GM18498 (cell line): ENCODE measurements at regions not wholly inside any gene's neighbourhood (a gene's known extent, or its start where the extent isn't known, plus 50 kb on each side); places are given as distances from the start of the nearest gene placed in this dataset.

ENCODE experiments used
- ATAC-seq: cut with Tn5 transposase; IDR thresholded peaks from one replicate; pipeline ENCODE4 v1.9.1; 2021; ENCODE audit warnings: mild to moderate bottlenecking, moderate library complexity; ENCODE audit not compliant: unreplicated experiment

- ATAC-seq = no peak
Observed at GRCh38 chr1:168913711-168914463, 184.9 kb upstream of the DPT start.

GRCh38 chr1:168917309-168917708 lies 188.3 kb upstream of the DPT start:
- no peak for ATAC-seq

GRCh38 chr1:168917796-168918195 lies 188.7 kb upstream of the ATP1B1 start:
- ATAC-seq = no peak

- no peak for ATAC-seq
Observed at GRCh38 chr1:168918860-168919741, 187.4 kb upstream of the ATP1B1 start.

- no peak for ATAC-seq
Observed at GRCh38 chr1:168920456-168921094, 185.9 kb upstream of the ATP1B1 start.

- peak; percentile 84 for ATAC-seq
Observed at GRCh38 chr1:168921629-168922028, 184.9 kb upstream of the ATP1B1 start.

GRCh38 chr1:168923521-168924136 lies 182.9 kb upstream of the ATP1B1 start:
- ATAC-seq = no peak

- ATAC-seq = no peak
Observed at GRCh38 chr1:168924976-168925375, 181.5 kb upstream of the ATP1B1 start.

GRCh38 chr1:168926236-168926635 lies 180.3 kb upstream of the ATP1B1 start:
- ATAC-seq = no peak

- no peak for ATAC-seq
Observed at GRCh38 chr1:168932539-168932938, 174.0 kb upstream of the ATP1B1 start.

- ATAC-seq = no peak
Observed at GRCh38 chr1:168933141-168933805, 173.2 kb upstream of the ATP1B1 start.

GRCh38 chr1:168939110-168939946 lies 167.2 kb upstream of the ATP1B1 start:
- ATAC-seq = no peak

- no peak for ATAC-seq
Observed at GRCh38 chr1:168939947-168940223, 166.6 kb upstream of the ATP1B1 start.

GRCh38 chr1:168941640-168942039 lies 164.8 kb upstream of the ATP1B1 start:
- no peak for ATAC-seq

GRCh38 chr1:168942165-168942564 lies 164.3 kb upstream of the ATP1B1 start:
- no peak for ATAC-seq

- ATAC-seq = no peak
Observed at GRCh38 chr1:168945870-168946269, 160.6 kb upstream of the ATP1B1 start.

- ATAC-seq = no peak
Observed at GRCh38 chr1:168947041-168947440, 159.4 kb upstream of the ATP1B1 start.

- no peak for ATAC-seq
Observed at GRCh38 chr1:168949672-168950071, 156.8 kb upstream of the ATP1B1 start.

- ATAC-seq = no peak
Observed at GRCh38 chr1:168957818-168958217, 148.7 kb upstream of the ATP1B1 start.
